ENCODE measurements at regions not wholly inside any gene's neighbourhood (a gene's known extent, or its start where the extent isn't known, plus 50 kb on each side); places are given as distances from the start of the nearest gene placed in this dataset.

DNA sequence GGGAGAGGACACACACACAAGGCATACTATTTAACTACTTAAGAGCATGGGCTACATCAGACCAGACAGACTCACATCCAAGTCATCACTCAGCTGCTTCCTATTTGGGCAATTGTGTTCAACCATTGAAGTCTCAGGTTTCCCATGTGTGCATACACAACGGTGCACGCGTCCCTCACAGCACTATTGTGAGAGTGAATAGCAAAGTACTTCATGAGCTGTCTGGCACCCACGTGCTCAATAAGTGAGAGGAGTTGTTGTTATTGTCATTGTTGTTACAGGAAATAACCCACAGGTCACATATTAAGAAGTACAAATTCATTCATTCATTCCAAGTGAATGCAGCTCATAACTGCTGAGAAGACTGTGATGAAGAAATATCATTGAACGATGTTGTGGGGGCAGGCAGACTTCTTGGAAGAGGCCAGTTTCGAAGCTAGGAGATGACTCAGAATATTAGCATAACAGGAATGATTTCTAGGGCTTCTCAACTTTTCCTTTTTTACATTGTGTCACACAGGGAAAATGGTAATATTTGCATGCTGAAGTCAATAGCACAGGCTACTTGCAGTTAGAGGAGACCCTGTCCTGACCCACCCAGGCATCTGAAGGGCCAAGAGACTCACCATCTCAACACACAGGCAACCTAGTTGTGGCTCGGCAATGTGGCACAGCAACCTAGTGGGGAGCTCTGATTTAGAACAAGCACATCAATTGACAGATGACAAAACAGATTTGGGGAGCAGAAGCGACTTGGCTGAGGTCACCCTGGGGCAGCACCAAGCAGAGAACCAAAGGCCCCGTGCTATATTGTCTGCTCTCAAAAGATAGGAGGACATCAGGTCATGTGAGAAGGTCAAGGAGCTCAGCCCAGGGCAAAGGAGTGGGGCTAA, 606.0 kb downstream of the BUD13 start:
- H3K27me3 Mint-ChIP-seq (ENCODE audit: low read depth), result peaks cover 7% of the 10 kb centered on the region
- no peaks in the 10 kb centered on the region for H3K9me3 Mint-ChIP-seq
- H3K4me3 Mint-ChIP-seq, result no peak overlapping the region
- no peak for DNase-seq (ENCODE audit: low spot score in 2 of 2, unreplicated experiment in 2 of 2)
- H3K4me1 Mint-ChIP-seq, result peaks cover 10% of the 10 kb centered on the region
- TF ChIP-seq CTCF (IDR thresholded peaks at IDR 0.05; ENCODE audit: unreplicated experiment), result no peak
- H3K36me3 Mint-ChIP-seq, result no peaks in the 10 kb centered on the region
- no peak overlapping the region for H3K27ac Mint-ChIP-seq

DNA sequence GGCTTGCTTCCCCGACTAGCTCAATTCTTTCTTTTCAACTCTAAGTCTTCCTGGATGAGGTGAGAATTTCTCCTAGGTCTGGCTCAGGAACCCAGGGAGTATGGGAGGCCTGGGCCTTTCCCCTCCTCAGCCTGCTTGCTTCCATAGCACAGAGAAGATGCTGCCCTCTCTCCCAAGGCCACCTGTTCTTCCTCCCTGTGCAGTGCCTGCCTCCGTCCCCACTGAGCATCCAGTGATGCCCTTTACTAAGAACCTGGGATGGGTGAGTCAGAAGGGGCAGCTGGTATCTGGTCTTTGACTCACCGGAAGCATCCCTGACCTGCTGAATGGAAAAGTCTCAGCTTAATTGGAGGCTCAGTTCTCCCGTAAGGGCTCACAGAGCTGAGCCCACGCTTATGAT, 607.9 kb downstream of the BUD13 start:
- no peak for DNase-seq (ENCODE audit: low spot score in 2 of 2, unreplicated experiment in 2 of 2)
- H3K27ac Mint-ChIP-seq, result no peak overlapping the region
- H3K27me3 Mint-ChIP-seq (ENCODE audit: low read depth), result peaks cover 7% of the 10 kb centered on the region
- peaks cover 8% of the 10 kb centered on the region for H3K4me1 Mint-ChIP-seq
- H3K9me3 Mint-ChIP-seq, result no peaks in the 10 kb centered on the region
- TF ChIP-seq CTCF (IDR thresholded peaks at IDR 0.05; ENCODE audit: unreplicated experiment), result no peak
- no peaks in the 10 kb centered on the region for H3K36me3 Mint-ChIP-seq
- H3K4me3 Mint-ChIP-seq, result no peak overlapping the region

GRCh38 chr11:116162886-116163230, 609.9 kb downstream of the BUD13 start:
- H3K27me3 Mint-ChIP-seq (ENCODE audit: low read depth), result peaks cover 7% of the 10 kb centered on the region
- no peak for TF ChIP-seq CTCF (IDR thresholded peaks at IDR 0.05; ENCODE audit: unreplicated experiment)
- H3K36me3 Mint-ChIP-seq, result no peaks in the 10 kb centered on the region
- H3K27ac Mint-ChIP-seq, result no peak overlapping the region
- H3K9me3 Mint-ChIP-seq, result no peaks in the 10 kb centered on the region
- no peak for DNase-seq (ENCODE audit: low spot score in 2 of 2, unreplicated experiment in 2 of 2)
- no peak overlapping the region for H3K4me3 Mint-ChIP-seq
- H3K4me1 Mint-ChIP-seq, result peaks cover 8% of the 10 kb centered on the region

- H3K4me3 Mint-ChIP-seq, result no peak overlapping the region
- H3K36me3 Mint-ChIP-seq, result no peaks in the 10 kb centered on the region
- no peaks in the 10 kb centered on the region for H3K9me3 Mint-ChIP-seq
- H3K4me1 Mint-ChIP-seq, result peaks cover 8% of the 10 kb centered on the region
- no peak for DNase-seq (ENCODE audit: low spot score in 2 of 2, unreplicated experiment in 2 of 2)
- TF ChIP-seq CTCF (IDR thresholded peaks at IDR 0.05; ENCODE audit: unreplicated experiment), result no peak
- H3K27ac Mint-ChIP-seq, result no peak overlapping the region
- peaks cover 7% of the 10 kb centered on the region for H3K27me3 Mint-ChIP-seq (ENCODE audit: low read depth)
Measured at GRCh38 chr11:116162086-116162885, 610.5 kb downstream of the BUD13 start.

GRCh38 chr11:116148645-116149044, 624.1 kb downstream of the BUD13 start:
- H3K36me3 Mint-ChIP-seq, result peaks cover 2% of the 10 kb centered on the region
- peaks cover 4% of the 10 kb centered on the region for H3K4me1 Mint-ChIP-seq
- H3K9me3 Mint-ChIP-seq, result peaks cover 25% of the 10 kb centered on the region
- H3K27ac Mint-ChIP-seq, result no peak overlapping the region
- H3K4me3 Mint-ChIP-seq, result no peak overlapping the region
- H3K27me3 Mint-ChIP-seq (ENCODE audit: low read depth), result peaks cover 4% of the 10 kb centered on the region
- no peak for DNase-seq (ENCODE audit: low spot score in 2 of 2, unreplicated experiment in 2 of 2)
- no peak for TF ChIP-seq CTCF (IDR thresholded peaks at IDR 0.05; ENCODE audit: unreplicated experiment)

Measured in mesothelial cell of epicardium (in vitro differentiated cells).